Stimulated activated CD8-positive, alpha-beta memory T cell treated with anti-CD3 and anti-CD28 coated beads, Interleukin-15, amount 100 ng/mL, for 1 hour (primary cell): ENCODE measurements at regions not wholly inside any gene's neighbourhood (a gene's known extent, or its start where the extent isn't known, plus 50 kb on each side); places are given as distances from the start of the nearest gene placed in this dataset.
"Not testable (repeated sequence)": the region's sequence is repeated elsewhere in the genome, so short reads cannot be mapped to it uniquely, and the experiment has no call there.

ENCODE experiments used
- DNase-seq: peaks from one replicate; pipeline ENCODE4 v3.0.0-alpha.2; 2020; ENCODE audit warnings: low read depth

GRCh38 chr1:14347186-14347585, 251.3 kb upstream of the KAZN start:
- DNase-seq, result no peak

- no peak for DNase-seq
These were observed 250.7 kb upstream of the KAZN start for GRCh38 chr1:14347776-14348175.

GRCh38 chr1:14350197-14350596, 248.3 kb upstream of the KAZN start:
- DNase-seq, result no peak

GRCh38 chr1:14352897-14353296, 245.6 kb upstream of the KAZN start:
- no peak for DNase-seq

- not testable (repeated sequence) for DNase-seq
These were observed 237.5 kb upstream of the KAZN start for GRCh38 chr1:14361005-14361404.

DNA sequence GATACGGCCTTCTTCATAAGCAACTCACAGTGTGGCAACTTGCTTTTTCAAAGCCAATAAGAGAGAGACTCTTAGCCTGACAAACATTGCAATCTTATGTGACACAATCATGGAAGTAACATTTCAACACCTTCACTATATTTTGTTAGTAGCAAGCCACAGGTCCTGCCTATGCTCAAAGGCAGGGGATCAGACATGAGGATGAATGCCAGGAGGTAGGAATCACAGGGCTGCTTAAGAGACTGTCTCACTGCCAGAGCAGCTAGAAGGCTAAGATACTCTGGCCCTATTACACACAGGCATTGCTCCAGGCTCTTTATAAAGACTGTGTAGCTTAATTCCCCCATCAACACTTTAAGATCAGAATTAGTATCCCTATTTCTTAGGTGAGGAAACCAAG, 236.2 kb upstream of the KAZN start:
- no peak for DNase-seq

DNA sequence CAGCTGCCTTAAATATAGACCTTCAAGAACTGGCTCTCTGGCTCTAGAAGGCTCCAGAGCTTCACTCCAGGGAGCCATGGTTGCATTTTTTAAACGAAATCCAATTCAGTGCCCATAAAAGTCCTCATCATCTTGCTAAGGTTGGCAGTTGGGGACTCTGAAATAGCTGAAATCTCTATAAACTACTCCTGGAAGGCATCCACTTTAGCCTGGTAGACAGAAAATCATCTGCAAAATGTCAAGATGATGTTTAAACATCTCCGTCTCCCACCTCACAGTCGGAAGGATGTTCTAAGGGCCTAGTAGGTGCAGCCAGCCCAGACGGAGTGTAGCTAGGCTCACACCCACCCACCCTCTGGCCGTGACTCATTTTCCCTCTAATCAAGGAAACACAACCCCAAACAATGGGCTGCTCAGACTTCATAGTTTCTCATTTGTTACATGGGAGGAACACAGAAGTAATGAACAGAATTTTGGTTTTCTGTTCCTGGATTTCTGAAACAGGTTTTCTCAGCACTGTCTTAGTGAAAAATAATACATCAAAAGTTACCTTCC, 235.4 kb upstream of the KAZN start:
- no peak for DNase-seq

DNA sequence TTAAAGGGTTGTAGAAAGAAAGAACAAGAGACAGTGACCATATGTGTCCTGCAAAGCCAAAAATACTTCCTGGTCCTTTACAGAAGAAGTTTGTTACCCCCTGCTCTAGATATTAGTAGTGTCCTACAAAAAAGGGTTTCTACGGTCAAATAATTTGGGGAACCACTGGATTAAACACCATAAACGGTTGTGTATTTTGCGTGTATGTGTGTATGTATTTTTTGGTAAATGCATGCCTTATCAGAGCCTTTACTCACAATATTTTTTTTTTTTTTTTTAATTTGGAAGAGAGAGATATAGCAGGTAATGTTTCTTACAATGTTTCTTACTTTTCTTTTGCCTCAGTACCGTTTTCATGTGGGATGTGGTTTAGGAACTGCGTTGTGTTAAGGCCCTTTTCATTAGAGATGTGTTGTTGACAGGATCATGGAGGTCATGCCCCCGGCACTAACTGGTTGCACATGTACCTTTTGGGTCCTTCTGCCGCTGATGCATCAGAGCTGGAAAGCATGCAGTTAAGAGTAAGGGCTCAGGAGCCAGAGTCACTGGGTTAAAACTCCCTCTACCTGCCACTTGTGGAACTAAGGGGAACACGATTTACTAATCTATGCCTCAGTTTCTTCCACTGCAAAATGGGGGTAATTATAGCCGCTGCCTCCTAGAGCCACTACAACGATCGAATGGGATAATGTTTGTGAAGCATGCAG, 234.6 kb upstream of the KAZN start:
- DNase-seq, result no peak

- no peak for DNase-seq
These were observed 233.0 kb upstream of the KAZN start for GRCh38 chr1:14365301-14365988.

GRCh38 chr1:14366091-14367018, 232.1 kb upstream of the KAZN start:
- DNase-seq, result no peak

- no peak for DNase-seq
These were observed 231.0 kb upstream of the KAZN start for GRCh38 chr1:14367451-14367850.

DNA sequence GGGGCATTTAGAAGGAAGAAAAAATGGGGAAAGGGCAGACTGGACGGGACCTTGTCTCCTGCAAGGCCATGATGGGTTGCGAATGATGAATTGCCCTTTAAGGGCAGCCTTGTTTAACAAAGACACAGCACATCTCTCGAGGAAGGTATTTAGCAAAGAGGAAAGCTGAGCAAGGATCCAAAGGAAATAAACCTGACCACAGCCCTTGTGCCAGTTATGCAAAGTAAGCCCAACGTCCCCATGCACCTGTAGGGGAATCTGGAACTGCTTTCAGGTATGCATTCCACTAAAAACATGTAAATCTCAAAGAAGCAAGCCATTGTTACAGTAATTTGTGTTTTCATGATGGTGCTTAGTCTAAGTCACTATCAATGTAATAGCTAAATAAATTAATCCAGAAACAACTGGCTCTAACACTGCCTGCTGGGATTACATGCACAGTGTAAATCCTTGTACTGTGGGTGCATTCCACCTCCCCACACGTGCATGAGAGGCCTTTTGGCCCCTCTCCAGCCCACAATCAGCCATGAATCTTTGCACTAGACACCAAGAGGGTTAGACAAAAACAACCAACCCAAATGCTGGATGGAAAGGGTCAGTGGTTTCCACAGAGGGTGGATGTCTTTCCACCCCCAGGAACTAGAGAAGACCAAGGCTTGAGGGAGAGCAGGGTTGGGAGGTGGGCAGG, 228.8 kb upstream of the KAZN start:
- no peak for DNase-seq

GRCh38 chr1:14371771-14372497, 226.6 kb upstream of the KAZN start:
- DNase-seq, result no peak

GRCh38 chr1:14372526-14372925, 226.0 kb upstream of the KAZN start:
- no peak for DNase-seq

GRCh38 chr1:14373081-14373758, 225.3 kb upstream of the KAZN start:
- DNase-seq, result no peak

GRCh38 chr1:14375226-14375625, 223.3 kb upstream of the KAZN start:
- DNase-seq, result no peak

GRCh38 chr1:14377386-14377785, 221.1 kb upstream of the KAZN start:
- DNase-seq, result no peak

- DNase-seq, result no peak
These were observed 218.1 kb upstream of the KAZN start for GRCh38 chr1:14380408-14380807.

- no peak for DNase-seq
These were observed 207.7 kb upstream of the KAZN start for GRCh38 chr1:14390816-14391215.

GRCh38 chr1:14392161-14392858, 206.2 kb upstream of the KAZN start:
- DNase-seq, result no peak
